SKM-1 (cell line): ENCODE measurements at regions not wholly inside any gene's neighbourhood (a gene's known extent, or its start where the extent isn't known, plus 50 kb on each side); places are given as distances from the start of the nearest gene placed in this dataset.

ENCODE experiments used
- DNase-seq: peaks from one replicate; lab custom pipeline; 2025; ENCODE audit not compliant: unreplicated experiment; lab: John Stamatoyannopoulos, UW

DNA sequence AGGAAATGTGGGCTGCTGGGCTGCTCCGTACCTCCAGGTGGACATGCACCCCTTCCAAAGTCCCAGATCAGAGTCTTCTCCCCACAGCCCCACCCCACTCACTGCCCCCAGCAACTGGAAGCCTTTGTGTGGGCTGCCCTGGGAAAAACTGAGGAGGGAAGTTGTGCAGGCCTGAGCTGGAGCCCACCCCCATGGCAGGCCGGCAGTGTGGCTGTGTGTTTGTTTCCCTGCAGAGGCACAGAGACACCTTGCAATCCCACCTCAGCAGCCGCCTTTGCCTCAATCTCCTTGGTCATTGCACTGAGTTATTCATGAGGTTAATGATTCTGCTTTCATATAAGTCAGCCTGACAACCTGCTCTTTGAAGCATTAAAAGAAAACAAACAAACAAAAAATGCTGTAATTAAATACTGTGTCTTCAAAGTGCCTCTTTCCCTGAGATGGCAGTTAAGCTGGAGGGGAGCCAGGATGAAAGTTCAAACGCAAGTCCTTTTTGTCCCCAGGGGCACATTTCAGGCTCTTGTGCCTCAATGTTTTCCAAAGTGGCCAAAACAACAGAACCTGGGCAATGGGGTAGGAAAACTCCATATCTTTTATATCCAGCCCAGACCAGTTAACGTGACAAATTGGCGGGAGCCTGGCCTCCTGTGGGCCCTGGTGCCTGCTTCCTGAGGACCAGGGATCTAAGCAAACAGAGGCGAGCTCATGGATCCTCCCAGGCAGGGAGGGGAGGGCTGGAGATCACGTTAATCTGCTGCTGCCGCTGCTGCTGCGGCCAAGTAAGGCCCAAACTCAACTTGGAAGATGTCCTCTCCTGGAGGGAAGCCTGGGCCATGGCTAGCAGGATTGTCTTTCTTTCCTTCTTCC is 51.9 kb upstream of the TSPAN11 start:
- no peak for DNase-seq

DNA sequence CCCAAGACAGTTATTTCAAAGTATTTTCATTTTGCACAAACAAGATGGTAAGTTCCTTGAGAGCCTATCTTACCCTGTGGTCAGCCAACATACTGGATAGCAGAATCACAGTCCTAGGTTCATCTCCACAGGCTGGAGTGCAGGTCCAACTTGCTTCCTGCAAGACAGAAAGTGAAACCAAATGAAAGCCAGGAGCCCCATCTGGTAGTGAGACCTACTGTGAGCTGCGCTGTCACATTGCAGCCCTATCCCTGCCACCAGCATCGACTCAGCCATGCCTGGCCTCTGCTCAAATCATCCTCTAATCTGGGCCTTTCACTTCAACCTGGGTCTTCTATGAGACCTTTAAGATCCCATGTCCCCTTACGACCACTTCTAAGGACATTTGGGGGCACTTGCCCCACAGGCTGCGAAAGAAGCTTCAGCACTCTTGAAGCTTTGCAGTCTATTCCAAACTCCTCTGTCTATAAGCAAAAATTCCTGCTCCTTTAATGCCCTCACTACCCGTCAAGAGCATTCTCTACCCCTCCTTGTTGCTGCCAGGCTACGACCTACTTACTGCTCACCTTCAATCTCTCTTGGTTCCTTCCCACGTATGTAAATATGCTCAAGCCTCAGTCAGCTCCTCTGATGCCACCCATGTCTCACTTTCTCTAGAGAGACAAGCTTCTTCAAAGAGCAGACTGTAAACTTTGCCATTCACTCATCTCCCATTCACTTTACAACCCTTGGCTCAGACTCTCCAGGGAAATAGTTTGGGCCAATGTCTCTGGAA is 55.9 kb upstream of the TSPAN11 start:
- no peak for DNase-seq

DNA sequence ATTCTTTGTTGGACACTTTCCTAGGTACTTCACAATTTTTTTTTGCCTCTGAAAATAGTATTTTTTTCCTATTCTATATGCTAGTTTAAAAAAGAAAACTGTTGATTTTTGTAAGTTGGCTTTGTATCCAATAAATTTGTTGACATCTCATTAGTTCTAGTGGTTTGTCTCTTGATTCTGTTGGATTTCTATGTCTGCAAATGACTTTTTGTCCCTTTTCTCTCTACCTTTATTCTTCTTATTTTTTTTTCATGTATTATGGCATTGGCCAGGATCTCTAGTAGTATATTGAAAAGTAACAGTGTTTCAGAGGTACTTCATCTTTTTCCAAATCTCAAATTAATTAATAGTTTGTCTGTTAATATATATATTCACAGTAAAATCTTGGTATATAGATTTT is 59.1 kb upstream of the TSPAN11 start:
- DNase-seq: no peak

DNA sequence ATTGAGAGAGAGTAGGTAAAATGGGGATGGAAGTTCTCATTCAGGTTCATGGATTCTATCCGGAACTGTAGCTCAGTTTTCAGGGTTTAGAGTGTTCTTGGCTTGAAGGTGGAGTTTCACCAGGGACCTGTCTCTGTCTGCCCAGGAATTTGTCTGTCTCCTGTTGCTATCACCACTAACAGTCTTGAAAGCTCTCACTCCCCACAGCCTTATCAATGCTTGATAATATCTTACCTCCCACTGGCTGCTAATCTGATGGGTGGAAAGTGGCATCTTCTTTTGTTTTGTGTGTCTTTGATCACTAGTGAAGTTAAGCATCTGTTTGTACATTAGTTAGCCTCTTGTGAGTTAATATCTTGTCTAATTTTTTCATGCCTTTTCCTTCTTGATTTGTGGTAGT is 60.3 kb upstream of the TSPAN11 start:
- no peak for DNase-seq

DNA sequence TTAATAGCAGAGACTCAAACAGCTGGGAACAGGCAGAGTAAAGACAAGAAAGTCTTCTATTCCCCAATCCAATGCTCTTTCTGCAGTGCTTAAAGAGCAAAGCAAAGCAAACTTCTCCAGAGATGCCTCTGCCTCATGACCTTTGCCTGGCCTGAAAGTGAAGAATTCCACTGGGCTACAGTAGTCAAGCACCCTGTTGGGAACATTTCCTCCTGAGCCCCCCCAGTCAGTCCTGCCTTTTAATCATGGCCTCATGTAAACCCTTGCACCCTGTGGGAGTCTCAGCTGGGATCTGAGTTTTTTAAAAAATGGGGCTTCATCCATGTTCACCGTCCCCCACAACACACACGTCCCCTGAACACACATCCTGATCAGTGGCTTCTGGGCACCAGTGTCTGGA is 62.7 kb upstream of the TSPAN11 start:
- no peak for DNase-seq

DNA sequence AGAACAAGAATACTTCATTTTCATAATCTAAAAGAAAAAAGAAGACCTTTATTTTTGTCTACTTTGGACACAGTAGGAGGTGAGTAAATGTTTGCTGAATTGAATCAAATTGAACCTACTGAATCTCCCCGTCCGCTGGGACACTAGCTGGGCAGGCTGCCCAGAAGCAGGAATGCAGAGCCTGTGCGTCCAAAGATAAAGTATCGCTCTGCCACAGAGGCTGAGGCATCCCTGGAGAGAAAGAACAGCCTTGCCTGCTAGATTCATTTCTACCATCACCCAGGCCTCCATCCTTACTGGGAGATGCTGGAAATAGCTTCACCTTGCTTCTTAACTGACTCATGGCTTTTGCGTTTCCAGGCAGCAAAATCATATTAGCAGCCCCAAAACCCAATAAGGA is 64.1 kb upstream of the TSPAN11 start:
- DNase-seq: no peak

DNA sequence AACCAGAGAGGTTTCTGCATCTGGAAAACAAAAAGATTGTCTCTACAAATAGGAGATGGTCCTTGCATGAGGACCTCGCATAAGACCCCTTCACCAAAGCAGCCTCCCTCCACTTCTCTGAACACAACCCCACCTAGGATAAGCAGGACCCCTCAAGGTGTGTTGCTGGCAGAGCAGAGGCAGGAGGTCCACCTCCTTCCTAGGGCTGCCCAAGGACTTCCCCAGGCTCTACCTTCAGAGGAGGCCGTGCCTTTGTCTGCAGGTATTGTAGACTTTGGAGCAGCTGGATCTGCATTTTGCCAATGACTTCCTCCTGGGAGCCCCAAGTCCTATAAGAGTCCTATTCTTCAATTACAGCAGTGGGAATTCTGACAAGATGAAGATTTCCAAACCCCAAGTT is 67.3 kb upstream of the TSPAN11 start:
- no peak for DNase-seq

DNA sequence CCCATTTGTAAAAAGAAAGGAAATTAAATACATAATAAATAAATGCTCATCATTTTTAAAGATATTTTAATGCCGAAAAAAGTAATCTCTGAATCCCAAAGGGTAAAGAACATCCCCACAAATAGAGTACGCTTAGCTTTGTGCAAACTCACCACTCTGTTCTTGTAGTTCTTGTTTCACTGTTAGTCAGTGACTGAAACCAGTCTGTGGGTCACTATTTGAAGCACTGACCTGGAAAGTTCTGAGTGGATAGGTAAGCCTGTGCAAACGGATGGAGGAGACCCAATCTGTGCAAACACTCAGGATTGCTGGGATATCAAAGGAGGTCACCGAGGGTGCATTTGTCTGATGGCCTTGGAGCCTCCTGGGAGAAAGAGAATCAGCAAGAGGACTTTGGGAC is 68.1 kb upstream of the TSPAN11 start:
- no peak for DNase-seq

DNA sequence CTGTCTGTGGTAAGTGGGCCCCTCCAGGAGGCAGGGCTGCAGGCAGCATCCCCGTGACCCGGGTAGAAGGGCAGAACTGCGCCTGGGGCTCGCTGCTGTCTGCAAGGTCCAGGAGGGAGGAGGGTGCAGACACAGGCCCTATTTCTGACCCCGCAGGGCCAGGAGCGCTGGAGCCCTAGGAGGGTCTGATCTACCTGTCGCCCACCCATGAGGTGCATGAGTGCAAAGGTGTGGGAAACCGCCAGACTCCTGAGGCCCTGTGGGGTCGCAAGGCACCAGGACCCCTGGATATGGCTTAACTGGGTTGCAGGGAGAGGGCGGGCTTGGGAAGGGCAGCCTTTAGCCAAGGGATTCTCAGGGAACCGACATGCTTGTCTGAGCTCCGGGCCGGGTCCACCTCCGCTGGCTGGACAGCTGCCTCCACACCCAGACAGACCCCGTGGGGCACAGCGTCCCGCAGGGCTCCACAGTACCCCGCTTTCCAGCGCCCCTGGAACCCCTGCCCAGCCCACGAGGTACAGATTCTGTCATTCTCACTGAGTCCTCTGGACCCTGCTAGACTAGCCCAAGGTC is 72.9 kb upstream of the TSPAN11 start:
- DNase-seq: no peak

DNA sequence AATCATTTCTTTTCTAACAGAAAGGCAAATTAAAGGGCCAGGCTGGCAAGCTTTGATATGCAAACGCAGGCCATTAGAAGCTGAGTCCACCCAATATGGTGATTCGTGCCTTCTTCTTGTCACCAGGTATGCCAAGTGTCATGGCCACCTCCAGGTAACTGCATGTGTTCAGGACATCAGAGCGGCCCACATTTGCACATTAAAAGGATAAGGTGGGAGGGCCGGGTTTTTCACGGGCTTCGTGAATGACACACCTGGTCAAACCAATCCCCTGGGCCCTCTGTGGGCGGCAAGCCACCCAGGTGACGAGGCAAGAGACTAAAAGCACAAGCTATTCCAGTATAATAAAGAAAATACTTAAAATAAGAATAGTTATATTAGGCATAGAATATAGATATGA is 75.9 kb upstream of the TSPAN11 start:
- DNase-seq: no peak

DNA sequence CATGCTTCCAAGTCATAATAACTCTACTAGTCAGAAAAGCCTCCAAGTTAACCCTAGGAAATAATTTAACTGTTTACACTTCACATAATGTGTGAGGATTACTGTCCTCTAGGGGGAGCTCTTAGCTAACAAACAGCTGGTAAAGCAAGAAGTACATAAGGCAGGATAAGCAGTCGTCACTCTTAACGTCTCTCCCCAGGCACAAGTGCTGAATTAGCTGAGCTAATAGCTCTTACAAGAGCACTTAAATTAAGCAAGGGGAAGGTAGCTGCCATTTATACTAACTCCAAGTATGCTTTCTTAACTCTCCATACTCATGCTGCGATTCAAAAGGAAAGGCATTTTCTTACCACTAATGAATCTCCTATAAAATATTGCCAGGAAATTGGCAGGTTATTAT is 79.3 kb upstream of the TSPAN11 start:
- no peak for DNase-seq

DNA sequence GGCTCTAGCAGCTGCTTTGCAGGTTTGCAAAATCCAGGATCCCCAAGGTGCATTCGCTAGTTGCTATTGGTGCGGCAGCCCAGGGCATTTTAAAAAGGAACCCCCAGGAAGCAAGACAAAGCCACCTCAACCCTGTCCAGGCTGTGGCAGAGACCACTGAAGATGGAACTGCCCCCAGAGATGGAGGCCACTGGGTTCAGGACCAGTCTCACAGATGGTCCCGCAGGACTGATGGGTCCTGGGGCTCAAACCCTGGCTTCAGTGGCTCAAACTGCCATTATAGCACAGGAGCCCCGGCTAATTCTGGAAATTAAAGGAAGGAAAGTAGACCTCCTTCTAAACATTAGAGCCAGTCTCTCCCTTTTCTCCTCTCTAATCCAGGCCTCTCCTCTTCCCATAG is 79.8 kb upstream of the TSPAN11 start:
- no peak for DNase-seq

DNA sequence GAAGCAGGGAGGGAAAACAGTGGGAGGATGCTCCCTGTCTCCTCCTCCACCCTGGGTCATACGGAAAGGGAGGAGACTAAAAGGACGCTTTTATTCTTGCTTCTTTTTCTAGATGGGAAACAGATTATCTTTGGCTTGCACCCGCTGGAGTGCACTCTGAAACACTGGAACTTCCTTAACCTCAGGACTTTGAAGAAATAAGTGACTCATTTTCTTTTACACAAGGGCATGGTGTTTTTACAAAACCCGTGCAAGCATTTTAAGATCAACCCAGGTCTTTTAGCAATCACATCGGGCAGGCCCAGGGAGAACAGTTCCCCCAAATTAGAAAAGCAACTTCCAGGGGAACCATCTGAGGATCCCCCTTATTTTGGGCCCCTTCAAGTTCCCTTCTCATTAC is 80.9 kb upstream of the TSPAN11 start:
- no peak for DNase-seq

DNA sequence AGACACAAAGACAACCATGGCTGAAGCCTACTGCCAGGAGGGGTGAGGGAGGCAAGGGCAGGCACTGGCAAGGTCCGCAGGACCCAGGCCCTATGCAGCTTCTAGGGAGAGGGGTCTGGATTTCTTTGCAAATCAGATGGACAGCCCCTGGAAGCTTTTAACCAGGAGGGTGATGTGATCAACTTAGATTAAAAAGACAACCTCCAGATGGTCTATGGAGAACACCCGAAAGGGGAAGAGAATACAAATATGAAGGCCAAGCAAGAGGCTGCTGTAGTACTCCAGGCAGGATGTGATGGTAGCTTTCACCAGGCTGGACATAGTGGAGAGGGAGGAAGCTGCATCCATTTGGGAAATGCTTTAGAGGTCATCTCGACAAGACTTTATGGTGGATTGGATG is 83.3 kb upstream of the TSPAN11 start:
- no peak for DNase-seq

DNA sequence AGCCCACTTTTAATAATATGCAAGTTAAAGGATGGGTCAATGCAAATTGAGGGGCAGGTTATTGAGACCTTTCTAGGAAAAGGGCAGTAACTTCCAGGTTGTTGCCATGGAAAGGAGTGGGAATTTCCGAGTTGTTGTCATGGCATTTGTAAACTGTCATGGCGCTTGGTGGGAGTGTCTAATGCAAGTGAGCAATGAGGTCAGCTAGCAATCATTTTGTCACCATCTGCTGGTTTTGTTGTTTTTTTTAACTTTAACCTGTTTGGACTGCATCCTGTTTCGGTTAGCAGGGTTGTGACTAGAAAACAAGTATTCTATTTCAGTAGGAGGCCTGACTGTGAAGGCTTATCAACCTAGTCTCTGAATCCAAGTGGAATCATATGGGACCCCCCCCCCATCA is 85.8 kb upstream of the TSPAN11 start:
- DNase-seq: no peak

DNA sequence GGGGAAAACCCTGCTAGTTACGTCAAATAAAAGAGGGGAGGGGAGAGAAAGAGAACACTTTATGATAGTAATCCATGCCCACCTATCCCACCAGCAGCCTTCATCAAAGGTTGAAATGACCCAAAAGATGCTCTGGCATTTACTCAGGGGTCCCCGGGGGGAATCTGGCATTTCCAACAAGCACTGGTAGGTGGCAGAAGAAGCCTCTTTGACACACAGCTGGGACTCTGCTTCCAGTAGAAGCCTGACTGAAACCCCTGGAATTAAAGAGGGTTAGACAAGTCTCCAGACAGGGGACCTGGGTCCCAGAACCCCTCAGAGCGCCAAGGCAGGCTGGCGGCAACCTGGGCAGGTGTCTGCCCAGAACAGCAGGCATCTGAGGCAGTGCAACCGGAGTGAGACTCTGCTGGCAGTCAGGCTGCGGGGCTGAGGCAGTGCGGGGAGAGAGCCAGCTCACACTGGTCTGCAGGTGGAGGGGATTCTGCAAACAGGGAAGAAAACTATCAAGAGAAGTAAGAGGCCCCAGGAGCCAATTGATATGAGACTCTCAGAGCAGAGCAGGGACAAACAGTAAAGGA is 85.0 kb upstream of the CAPRIN2 start:
- no peak for DNase-seq

DNA sequence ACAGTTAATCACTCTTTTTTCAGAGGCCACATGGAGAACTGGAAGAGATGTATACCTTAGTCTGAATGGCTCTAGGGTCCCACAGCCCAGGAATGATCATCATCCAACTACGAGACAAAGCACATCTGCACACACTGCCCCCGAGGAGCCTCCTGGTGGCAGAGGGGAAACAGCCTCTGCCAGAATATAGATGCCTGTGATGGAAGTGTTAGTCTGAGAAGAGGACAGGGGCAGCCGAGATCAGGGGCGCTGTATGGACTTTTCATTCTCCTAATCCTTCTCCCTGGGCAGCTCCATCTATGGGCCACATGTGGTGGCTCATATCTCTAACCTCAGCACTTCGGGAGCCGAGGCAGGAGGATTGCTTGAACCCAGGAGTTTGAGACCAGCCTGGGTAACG is 82.8 kb upstream of the CAPRIN2 start:
- no peak for DNase-seq

DNA sequence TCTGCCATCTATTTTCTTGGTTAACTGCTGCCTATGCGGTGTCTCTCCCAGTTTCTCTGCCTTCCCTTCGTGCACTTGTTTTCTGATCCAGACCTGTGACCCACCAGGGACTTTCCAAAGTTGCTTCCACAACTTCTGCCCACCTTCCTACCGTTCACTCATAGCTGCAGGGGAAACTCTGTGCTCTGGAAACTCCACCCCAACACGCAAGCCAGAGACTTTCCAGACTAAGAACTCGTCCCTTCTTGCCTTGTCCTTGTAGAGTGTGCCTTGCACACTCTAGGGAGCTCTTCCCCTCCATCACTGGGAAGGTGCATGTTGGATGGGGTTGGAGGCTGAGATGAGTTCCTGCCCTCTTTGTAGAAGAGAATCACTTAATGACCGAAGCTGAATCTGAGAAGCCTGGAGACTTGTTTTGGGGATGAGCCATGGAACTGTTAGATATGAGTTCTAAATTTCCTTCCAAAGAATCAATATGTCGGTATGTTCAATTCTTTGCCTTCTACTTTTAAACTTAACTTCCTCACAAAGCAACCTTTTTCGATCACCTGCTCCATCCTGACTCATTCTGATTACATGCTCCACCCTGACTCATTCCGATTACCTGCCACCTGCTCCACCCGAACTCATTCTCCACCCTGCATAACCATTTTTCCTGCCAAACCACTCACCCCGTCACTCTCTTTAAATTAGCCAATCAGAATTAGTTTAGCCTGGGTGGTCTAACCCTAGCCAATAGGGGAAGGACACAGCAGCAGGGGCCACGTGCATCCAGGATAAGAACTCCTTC is 82.1 kb upstream of the CAPRIN2 start:
- no peak for DNase-seq

DNA sequence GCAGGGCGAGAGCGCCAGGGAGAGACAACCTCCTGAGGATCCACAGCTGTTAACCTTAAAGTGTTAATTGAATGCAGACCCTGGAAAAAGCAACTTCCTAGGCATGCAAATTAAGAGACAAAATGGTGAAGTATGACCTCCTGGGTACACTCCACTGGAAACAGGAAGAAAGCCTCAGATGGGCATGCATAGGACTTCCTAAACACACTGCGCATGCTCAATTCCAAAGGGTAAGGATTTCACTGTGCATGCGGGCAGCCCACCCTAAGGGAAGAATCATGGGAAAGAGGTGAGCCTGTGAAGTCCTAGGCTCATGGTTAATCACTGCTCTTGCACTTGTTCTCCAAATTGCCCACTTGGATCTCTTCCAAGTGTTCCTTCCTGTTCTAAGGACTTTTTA is 80.5 kb upstream of the CAPRIN2 start:
- DNase-seq: no peak

DNA sequence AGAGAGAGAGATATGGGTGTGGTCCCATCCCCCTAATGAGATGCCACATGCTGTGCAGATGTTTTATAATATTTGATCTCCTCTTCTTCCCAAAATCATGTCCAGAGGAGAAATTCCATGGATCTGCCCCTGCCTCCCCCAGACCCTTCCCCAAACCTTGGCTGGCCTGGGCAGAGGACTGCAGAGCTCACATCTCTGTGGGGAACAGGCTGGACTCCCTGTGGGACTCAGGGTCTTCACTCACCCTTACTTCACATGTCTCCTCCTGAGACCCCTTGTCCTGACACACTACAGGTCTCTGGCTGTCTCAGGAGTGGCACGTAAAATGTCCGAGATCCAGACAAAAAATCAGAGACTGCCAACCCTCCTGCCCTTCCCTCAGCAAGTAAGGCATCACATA is 76.0 kb upstream of the CAPRIN2 start:
- no peak for DNase-seq

DNA sequence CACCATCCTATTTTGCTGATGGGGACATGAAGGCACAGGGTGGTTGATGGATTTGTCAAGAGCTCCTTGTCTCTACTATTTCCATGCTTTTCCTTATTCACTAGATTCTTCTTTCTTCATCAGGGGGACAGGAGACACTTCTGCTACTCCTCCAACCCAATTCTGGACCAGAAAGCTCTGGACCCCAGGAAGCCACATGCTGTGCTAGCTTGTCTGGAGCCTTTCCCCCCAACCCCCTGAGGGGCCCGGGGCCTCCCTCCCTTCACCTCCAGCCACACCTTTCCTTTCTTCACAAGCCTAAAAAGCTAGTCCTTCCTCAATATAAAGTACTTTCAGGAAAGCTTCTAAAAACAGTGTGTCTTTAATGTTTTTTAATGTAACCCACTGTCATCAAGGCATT is 75.1 kb upstream of the CAPRIN2 start:
- DNase-seq: no peak
